HG03457 (cell line): ENCODE measurements at regions not wholly inside any gene's neighbourhood (a gene's known extent, or its start where the extent isn't known, plus 50 kb on each side); places are given as distances from the start of the nearest gene placed in this dataset.
"Not testable (repeated sequence)": the region's sequence is repeated elsewhere in the genome, so short reads cannot be mapped to it uniquely, and the experiment has no call there.

Experiments
- ATAC-seq: cut with Tn5 transposase; IDR thresholded peaks from one replicate; pipeline ENCODE4 v1.9.1; 2021; ENCODE audit warnings: moderate number of reproducible peaks; ENCODE audit not compliant: unreplicated experiment

- ATAC-seq: no peak
Measured at GRCh38 chr1:90317628-90318027, 322.7 kb downstream of the ZNF326 start.

GRCh38 chr1:90314533-90314932 lies 319.6 kb downstream of the ZNF326 start:
- no peak for ATAC-seq

DNA sequence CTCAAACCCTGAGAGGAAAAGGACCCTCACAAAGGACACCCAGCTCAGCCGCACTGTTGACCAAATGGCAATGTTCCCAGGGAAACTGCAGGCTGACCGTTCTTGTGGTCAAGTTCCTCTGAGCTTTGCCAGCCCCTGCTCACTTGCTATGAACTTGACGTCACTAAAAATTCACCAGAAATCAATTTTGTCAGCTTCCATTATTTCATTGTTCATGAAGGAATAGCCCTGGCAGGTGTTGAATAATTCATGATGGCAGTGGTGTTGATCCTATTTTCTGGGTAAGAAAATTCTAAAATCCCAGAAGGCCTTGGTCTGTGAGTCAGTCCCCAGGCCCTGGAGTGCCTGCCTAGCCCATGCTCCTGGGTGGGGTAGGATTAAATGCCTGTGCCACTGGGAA lies 318.9 kb downstream of the ZNF326 start:
- ATAC-seq: no peak

GRCh38 chr1:90309806-90310205 lies 314.9 kb downstream of the ZNF326 start:
- ATAC-seq: no peak

GRCh38 chr1:90308421-90308820 lies 313.5 kb downstream of the ZNF326 start:
- no peak for ATAC-seq

- ATAC-seq: no peak
Measured at GRCh38 chr1:90305577-90305976, 310.7 kb downstream of the ZNF326 start.

DNA sequence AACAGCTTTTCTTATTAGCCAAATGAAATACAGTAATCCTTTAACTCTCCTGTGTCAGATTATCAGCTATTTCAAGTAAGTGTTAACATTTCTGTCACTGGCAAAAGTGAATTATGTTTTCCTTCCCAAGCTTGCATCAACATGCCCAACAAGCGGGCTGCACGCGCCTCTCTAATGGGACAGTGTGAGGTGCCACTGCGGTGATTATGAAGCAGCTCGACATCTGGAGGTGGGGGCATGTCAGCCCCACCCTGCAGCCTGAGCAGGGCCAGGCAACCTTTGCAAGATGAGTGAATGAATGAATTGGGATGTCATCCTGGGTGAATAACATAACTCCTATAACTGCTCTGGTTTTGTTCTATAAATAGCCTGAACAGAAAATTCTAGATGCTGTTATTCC lies 301.4 kb downstream of the ZNF326 start:
- ATAC-seq: no peak

DNA sequence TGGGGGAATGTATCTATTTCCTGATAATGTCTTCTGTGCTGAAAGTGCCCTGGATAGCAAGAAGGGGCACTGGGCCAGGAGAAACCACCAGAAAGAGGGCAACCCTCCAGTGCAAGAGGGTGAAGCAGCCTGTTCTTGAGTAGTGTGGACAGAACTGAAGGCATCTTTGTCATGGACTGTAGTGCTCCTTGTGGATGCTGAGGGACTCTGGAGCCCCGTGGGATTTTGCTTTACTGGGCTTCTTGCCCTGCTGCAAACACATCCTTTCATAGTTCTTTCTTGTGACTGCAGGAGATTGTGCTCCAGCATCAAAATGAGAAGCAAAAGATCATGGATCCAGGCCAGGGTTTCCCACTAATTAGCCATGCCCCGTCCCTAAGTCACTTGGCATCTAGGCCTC lies 300.6 kb downstream of the ZNF326 start:
- no peak for ATAC-seq

DNA sequence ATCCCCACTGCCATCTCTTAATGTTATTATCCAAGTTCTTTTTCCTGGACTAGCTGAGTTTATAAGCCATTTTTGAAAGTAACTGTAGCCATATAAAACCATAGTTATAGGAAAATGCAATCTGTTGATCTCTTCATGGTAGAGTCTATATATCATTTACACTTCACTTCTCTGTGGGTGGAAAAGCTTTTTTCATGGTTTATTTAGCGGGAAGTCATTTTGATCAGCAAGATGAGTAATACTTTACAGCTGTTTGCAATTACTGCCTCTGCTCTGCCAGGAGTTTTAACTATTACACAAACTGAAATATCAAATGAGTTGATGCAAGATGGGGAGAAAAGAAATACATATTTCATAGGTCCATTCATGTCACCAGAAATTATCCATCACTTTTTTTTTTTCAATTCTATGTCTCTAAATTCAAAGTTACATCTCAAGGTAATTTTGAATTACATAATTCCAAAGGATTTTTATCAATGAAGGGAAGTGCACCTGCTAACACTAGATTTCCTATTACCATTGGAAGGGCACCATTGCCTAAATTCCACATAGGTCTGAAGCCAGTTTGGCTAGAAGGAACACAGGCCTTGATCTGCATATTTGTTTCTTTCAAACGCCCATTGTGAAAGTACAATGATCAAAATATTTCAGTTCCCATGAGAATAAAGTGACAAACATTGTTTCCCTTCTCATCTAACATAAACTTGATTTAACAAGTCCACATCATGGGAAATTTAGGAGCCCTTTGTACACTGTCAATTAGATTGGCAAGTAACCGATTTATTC lies 296.7 kb downstream of the ZNF326 start:
- ATAC-seq: no peak

GRCh38 chr1:90282811-90283210 lies 287.9 kb downstream of the ZNF326 start:
- ATAC-seq: no peak

DNA sequence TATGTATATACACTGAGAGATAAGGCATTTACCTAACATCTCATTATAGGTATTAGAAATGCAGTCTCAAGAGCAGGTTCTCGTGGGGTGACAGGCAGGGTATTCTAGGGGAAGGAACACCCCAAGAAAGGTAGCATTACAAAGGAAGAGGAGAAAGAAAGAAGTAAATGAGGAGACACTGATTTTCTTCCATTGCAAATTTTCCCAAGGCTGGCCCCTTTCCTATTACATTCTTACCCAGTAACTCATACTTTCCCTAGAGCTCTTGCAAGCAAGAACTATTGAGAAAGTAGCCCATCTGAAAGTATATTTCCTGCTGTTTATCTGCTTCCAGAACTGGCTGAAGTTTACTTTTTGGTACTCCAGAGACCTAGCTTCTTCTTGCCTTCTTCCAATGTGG lies 287.0 kb downstream of the ZNF326 start:
- ATAC-seq: not testable (repeated sequence)

DNA sequence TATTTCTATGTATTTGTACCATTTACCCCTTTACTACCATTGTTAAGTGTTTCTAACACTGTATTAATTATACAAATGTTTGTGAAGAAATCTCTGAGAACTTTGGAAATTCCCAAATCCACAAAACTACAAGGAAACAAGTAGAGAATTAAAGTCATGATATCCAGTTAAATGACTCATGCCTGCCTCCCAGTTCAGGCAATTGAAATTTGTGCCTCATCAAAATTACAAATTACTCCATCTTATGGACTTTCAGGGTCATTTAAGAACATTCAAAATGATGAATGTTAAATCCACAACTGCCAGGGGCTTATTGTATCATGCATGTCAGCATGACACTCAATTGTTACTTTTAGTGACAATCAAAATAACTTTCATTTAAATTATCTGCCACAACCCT lies 282.4 kb downstream of the ZNF326 start:
- ATAC-seq: no peak

DNA sequence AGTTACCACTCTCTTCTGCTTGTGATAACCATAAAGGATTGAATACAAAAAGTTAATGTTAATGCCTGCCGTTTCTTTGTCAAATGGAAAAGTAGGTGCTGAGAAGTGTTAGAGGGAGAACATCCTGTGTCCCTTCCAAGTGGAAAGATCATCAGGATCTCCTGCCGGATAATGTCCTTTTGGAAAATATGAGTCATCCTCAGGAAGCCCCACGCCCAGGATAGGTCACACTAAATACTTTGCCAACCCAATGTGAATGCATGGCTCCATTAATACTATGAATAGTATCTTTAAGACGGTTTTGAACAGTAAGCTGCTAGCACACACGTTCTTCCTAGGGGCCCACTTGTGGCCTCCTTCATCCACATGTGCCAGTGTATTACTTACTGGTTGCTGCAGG lies 279.5 kb downstream of the ZNF326 start:
- ATAC-seq: no peak

- no peak for ATAC-seq
Measured at GRCh38 chr1:90273241-90273774, 278.4 kb downstream of the ZNF326 start.

GRCh38 chr1:90262791-90263190 lies 267.9 kb downstream of the ZNF326 start:
- no peak for ATAC-seq

DNA sequence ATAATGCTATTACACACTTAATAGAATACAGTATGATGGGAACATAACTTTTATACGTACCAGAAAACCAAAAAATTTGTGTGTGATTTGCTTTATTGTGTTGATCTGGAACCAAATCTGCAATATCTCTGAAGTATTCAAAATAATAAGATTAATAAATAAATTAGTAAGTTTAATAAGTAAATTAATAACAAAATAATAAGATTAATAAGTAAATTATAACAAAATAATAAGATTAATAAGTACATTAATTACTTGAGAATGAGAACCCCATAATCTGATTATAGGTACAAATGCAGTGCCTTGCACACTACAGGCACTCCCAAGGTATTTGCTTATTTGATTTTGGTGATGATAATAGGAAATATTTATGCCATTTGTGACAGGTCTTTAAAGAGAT lies 267.4 kb downstream of the ZNF326 start:
- no peak for ATAC-seq

DNA sequence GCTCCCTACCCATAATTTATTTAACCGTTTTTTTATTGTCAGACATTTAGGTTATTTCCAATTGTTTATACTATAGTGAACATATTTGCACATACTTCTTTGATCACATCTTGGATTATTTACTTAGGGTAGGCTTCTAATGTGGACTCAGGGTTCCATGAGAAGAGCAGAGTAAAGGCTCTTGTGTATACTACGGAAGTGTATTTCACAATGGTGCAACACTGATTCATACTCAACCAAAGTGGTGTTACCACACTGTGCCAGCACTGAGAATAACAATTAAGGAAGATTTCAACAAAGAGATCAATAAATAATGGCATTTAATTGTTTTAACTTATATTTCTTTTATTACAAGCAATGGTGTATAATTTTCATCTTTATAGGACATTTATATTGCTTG lies 251.2 kb downstream of the ZNF326 start:
- ATAC-seq: no peak

GRCh38 chr1:90236493-90236892 lies 241.6 kb downstream of the ZNF326 start:
- ATAC-seq: no peak

- no peak for ATAC-seq
Measured at GRCh38 chr1:90223401-90223800, 228.5 kb downstream of the ZNF326 start.

DNA sequence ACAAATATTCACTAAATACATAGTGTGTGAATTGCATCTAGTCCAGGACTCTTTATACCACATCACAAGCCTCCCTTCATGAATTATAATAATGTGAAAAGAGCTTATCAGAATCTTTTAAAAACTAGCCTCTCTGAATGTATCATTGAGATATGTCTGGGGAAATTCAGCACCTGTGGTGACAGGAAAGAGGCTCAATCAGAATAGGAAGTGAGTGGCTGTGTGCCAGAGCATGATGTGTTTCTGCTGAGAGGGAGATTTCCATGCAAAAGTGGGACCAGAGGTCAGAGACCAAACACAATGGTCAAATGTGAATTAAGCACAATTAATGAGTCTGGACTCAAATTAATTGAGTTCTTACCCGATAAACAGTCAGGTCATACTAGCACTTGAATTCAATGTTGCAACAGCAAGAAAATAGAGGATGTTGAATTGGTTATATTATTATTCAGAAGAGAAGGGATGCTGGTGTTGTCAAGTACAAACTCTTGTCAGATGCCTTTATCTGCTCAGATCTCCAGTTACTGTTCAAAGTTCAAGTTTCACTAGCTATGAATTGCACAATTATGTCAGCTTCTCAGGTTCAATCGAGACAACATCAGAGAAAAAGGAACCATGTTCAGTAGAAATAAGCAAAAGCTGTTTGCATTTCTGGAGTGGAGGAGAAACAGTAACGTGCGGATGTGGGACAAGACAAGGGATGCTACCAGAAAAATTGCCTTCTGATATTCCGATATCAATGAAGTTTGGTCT lies 226.2 kb downstream of the ZNF326 start:
- ATAC-seq: no peak

GRCh38 chr1:90220496-90220895 lies 225.6 kb downstream of the ZNF326 start:
- no peak for ATAC-seq
